ENCODE measurements at regions not wholly inside any gene's neighbourhood (a gene's known extent, or its start where the extent isn't known, plus 50 kb on each side); places are given as distances from the start of the nearest gene placed in this dataset.

- no peak for TF ChIP-seq CTCF (IDR thresholded peaks at IDR 0.05)
- no peak for TF ChIP-seq POLR2A (IDR thresholded peaks at IDR 0.05)
Measured at GRCh38 chr2:138207074-138207930, 243.0 kb downstream of the HNMT start.

Measured in Peyer's patch (tissue), 4 donors.